ENCODE measurements at regions not wholly inside any gene's neighbourhood (a gene's known extent, or its start where the extent isn't known, plus 50 kb on each side); places are given as distances from the start of the nearest gene placed in this dataset.

GRCh38 chr6:115370202-115370601 is 690.5 kb downstream of the FRK start:
- no peak for DNase-seq (ENCODE audit: extremely low read depth, insufficient read length)
- TF ChIP-seq, protein P1, sequence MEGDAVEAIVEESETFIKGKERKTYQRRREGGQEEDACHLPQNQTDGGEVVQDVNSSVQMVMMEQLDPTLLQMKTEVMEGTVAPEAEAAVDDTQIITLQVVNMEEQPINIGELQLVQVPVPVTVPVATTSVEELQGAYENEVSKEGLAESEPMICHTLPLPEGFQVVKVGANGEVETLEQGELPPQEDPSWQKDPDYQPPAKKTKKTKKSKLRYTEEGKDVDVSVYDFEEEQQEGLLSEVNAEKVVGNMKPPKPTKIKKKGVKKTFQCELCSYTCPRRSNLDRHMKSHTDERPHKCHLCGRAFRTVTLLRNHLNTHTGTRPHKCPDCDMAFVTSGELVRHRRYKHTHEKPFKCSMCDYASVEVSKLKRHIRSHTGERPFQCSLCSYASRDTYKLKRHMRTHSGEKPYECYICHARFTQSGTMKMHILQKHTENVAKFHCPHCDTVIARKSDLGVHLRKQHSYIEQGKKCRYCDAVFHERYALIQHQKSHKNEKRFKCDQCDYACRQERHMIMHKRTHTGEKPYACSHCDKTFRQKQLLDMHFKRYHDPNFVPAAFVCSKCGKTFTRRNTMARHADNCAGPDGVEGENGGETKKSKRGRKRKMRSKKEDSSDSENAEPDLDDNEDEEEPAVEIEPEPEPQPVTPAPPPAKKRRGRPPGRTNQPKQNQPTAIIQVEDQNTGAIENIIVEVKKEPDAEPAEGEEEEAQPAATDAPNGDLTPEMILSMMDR (IDR thresholded peaks at IDR 0.05; ENCODE audit: insufficient read depth, low read length, poor library complexity, severe bottlenecking), result no peak
- no peaks in the 10 kb centered on the region for H3K36me3 ChIP-seq (ENCODE audit: control insufficient read depth, insufficient read depth, low read length)
- no peak overlapping the region for H3K4me3 ChIP-seq (replicated peaks; ENCODE audit: low read depth, low read length)
- no peaks in the 10 kb centered on the region for H3K27me3 ChIP-seq (replicated peaks; ENCODE audit: control insufficient read depth, insufficient read depth, low read length)

GRCh38 chr6:115365783-115366182 is 694.9 kb downstream of the FRK start:
- Histone ChIP-seq H3K36me3 (ENCODE audit: control insufficient read depth, insufficient read depth, low read length) (no peaks in the 10 kb centered on the region), H3K27me3 (replicated peaks; ENCODE audit: control insufficient read depth, insufficient read depth, low read length) (no peaks in the 10 kb centered on the region), H3K4me3 (replicated peaks; ENCODE audit: low read depth, low read length) (no peak overlapping the region)
- no peak for DNase-seq (ENCODE audit: extremely low read depth, insufficient read length)
- TF ChIP-seq, protein P1 (IDR thresholded peaks at IDR 0.05; ENCODE audit: insufficient read depth, low read length, poor library complexity, severe bottlenecking), result no peak

GRCh38 chr6:115363379-115363778 is 697.3 kb downstream of the FRK start:
- Histone ChIP-seq H3K4me3 (replicated peaks; ENCODE audit: low read depth, low read length) (no peak overlapping the region), H3K27me3 (replicated peaks; ENCODE audit: control insufficient read depth, insufficient read depth, low read length) (no peaks in the 10 kb centered on the region), H3K36me3 (ENCODE audit: control insufficient read depth, insufficient read depth, low read length) (no peaks in the 10 kb centered on the region)
- TF ChIP-seq, protein P1 (IDR thresholded peaks at IDR 0.05; ENCODE audit: insufficient read depth, low read length, poor library complexity, severe bottlenecking), result no peak
- no peak for DNase-seq (ENCODE audit: extremely low read depth, insufficient read length)

- Histone ChIP-seq H3K36me3 (ENCODE audit: control insufficient read depth, insufficient read depth, low read length) (no peaks in the 10 kb centered on the region), H3K4me3 (replicated peaks; ENCODE audit: low read depth, low read length) (no peak overlapping the region), H3K27me3 (replicated peaks; ENCODE audit: control insufficient read depth, insufficient read depth, low read length) (no peaks in the 10 kb centered on the region)
- no peak for DNase-seq (ENCODE audit: extremely low read depth, insufficient read length)
- TF ChIP-seq, protein P1 (IDR thresholded peaks at IDR 0.05; ENCODE audit: insufficient read depth, low read length, poor library complexity, severe bottlenecking), result no peak
Observed at GRCh38 chr6:115362234-115362633, 698.5 kb downstream of the FRK start.

GRCh38 chr6:115360602-115361325 is 699.9 kb downstream of the FRK start:
- no peak overlapping the region for H3K4me3 ChIP-seq (replicated peaks; ENCODE audit: low read depth, low read length)
- no peak for DNase-seq (ENCODE audit: extremely low read depth, insufficient read length)
- H3K36me3 ChIP-seq (ENCODE audit: control insufficient read depth, insufficient read depth, low read length), result no peaks in the 10 kb centered on the region
- TF ChIP-seq, protein P1 (IDR thresholded peaks at IDR 0.05; ENCODE audit: insufficient read depth, low read length, poor library complexity, severe bottlenecking), result no peak
- no peaks in the 10 kb centered on the region for H3K27me3 ChIP-seq (replicated peaks; ENCODE audit: control insufficient read depth, insufficient read depth, low read length)

DNA sequence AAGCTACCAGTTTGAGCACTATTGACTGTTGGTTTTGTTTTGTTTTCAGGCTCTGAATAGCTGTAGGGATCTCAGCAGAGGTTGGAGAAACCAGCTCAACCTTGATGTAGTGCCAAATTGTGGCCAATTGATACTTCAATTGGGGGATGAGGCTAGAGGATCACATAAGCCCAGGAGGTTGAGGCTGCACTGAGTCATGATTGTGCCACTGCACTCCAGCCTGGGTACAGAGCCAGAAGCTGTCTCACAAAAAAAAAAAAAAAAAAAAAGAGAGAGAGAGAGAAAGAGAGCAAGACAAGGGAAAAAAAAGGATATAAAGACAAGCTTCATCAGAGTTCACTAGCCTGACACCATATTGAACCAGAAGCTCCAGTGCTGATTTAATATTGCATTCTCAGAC is 702.1 kb downstream of the FRK start:
- no peaks in the 10 kb centered on the region for H3K36me3 ChIP-seq (ENCODE audit: control insufficient read depth, insufficient read depth, low read length)
- DNase-seq (ENCODE audit: extremely low read depth, insufficient read length), result no peak
- no peak overlapping the region for H3K4me3 ChIP-seq (replicated peaks; ENCODE audit: low read depth, low read length)

More for the DNA sequence above, 702.1 kb downstream of the FRK start:
- TF ChIP-seq, protein P1 (IDR thresholded peaks at IDR 0.05; ENCODE audit: insufficient read depth, low read length, poor library complexity, severe bottlenecking), result no peak
- H3K27me3 ChIP-seq (replicated peaks; ENCODE audit: control insufficient read depth, insufficient read depth, low read length), result no peaks in the 10 kb centered on the region
